ENCODE measurements at regions not wholly inside any gene's neighbourhood (a gene's known extent, or its start where the extent isn't known, plus 50 kb on each side); places are given as distances from the start of the nearest gene placed in this dataset.

- no peak overlapping the region for H3K27ac ChIP-seq
- TF ChIP-seq POLR2A (IDR thresholded peaks at IDR 0.05) (no peak), POLR2AphosphoS5 (IDR thresholded peaks at IDR 0.05) (no peak), CTCF (IDR thresholded peaks at IDR 0.05) (no peak)
- H3K27me3 ChIP-seq, result no peaks in the 10 kb centered on the region
- DNase-seq (ENCODE audit: low spot score in 2 of 2), result no peak
- no peak overlapping the region for H3K4me3 ChIP-seq
- H3K36me3 ChIP-seq, result no peaks in the 10 kb centered on the region
- peaks cover 10 to 16% of the 10 kb centered on the region in 2 donors for H3K9me3 ChIP-seq
- no peaks in the 10 kb centered on the region for H3K4me1 ChIP-seq
- intact Hi-C loops (cut with DNase I; ENCODE audit: low total_unique reads), result no loop called here
Measured at GRCh38 chr6:71621918-71622519, 264.3 kb upstream of the RIMS1 start.

- no peaks in the 10 kb centered on the region for H3K4me1 ChIP-seq
- H3K27me3 ChIP-seq, result no peaks in the 10 kb centered on the region
- TF ChIP-seq CTCF (IDR thresholded peaks at IDR 0.05), result no peak
- intact Hi-C loops (cut with DNase I; ENCODE audit: low total_unique reads), result no loop called here
- no peak for DNase-seq (ENCODE audit: low spot score in 2 of 2)
- H3K27ac ChIP-seq, result no peak overlapping the region
- H3K36me3 ChIP-seq, result no peaks in the 10 kb centered on the region
- H3K9me3 ChIP-seq, result peaks cover 0 to 6% of the 10 kb centered on the region in 2 donors
- H3K4me3 ChIP-seq, result no peak overlapping the region
Measured at GRCh38 chr6:71642120-71642519, 244.2 kb upstream of the RIMS1 start.

- H3K9me3 ChIP-seq, result peaks cover 0 to 12% of the 10 kb centered on the region in 2 donors
- intact Hi-C loops (cut with DNase I; ENCODE audit: low total_unique reads), result no loop called here
- H3K4me3 ChIP-seq, result no peak overlapping the region
- no peaks in the 10 kb centered on the region for H3K36me3 ChIP-seq
- TF ChIP-seq CTCF (IDR thresholded peaks at IDR 0.05) (no peak), POLR2A (IDR thresholded peaks at IDR 0.05) (no peak), POLR2AphosphoS5 (IDR thresholded peaks at IDR 0.05) (no peak)
- no peak overlapping the region for H3K27ac ChIP-seq
- no peak for DNase-seq (ENCODE audit: low spot score in 2 of 2)
- no peaks in the 10 kb centered on the region for H3K4me1 ChIP-seq
- no peaks in the 10 kb centered on the region for H3K27me3 ChIP-seq
Measured at GRCh38 chr6:71642793-71643192, 243.6 kb upstream of the RIMS1 start.

- no peak for DNase-seq (ENCODE audit: low spot score in 2 of 2)
- H3K36me3 ChIP-seq, result no peaks in the 10 kb centered on the region
- no peaks in the 10 kb centered on the region for H3K27me3 ChIP-seq
- no peak overlapping the region for H3K27ac ChIP-seq
- intact Hi-C loops (cut with DNase I; ENCODE audit: low total_unique reads), result no loop called here
- no peak overlapping the region for H3K4me3 ChIP-seq
- no peaks in the 10 kb centered on the region for H3K4me1 ChIP-seq
- no peak for TF ChIP-seq CTCF (IDR thresholded peaks at IDR 0.05)
- no peak for TF ChIP-seq POLR2A (IDR thresholded peaks at IDR 0.05)
- TF ChIP-seq POLR2AphosphoS5 (IDR thresholded peaks at IDR 0.05), result no peak
- peaks cover 0 to 12% of the 10 kb centered on the region in 2 donors for H3K9me3 ChIP-seq
Measured at GRCh38 chr6:71645299-71645698, 241.1 kb upstream of the RIMS1 start.

GRCh38 chr6:71649915-71650314 is 236.4 kb upstream of the RIMS1 start:
- H3K36me3 ChIP-seq, result no peaks in the 10 kb centered on the region
- H3K4me3 ChIP-seq, result no peak overlapping the region
- no peak for DNase-seq (ENCODE audit: low spot score in 2 of 2)
- no peaks in the 10 kb centered on the region for H3K27me3 ChIP-seq
- intact Hi-C loops (cut with DNase I; ENCODE audit: low total_unique reads), result no loop called here
- TF ChIP-seq POLR2A (IDR thresholded peaks at IDR 0.05) (no peak), CTCF (IDR thresholded peaks at IDR 0.05) (no peak), POLR2AphosphoS5 (IDR thresholded peaks at IDR 0.05) (no peak)
- H3K9me3 ChIP-seq, result peaks cover 0 to 12% of the 10 kb centered on the region in 2 donors
- no peaks in the 10 kb centered on the region for H3K4me1 ChIP-seq
- no peak overlapping the region for H3K27ac ChIP-seq

All from breast epithelium (tissue), 4 donors.